H1 (cell line): ENCODE measurements at regions not wholly inside any gene's neighbourhood (a gene's known extent, or its start where the extent isn't known, plus 50 kb on each side); places are given as distances from the start of the nearest gene placed in this dataset.

Source experiments
- CTCF ChIA-PET: fragments of 300-600 bp; sonication (Branson Sonifier 250); formaldehyde crosslinking; loops from one replicate; lab custom pipeline; 2021; ENCODE audit not compliant: partially characterized antibody; lab: Charles Lee
- POLR2A ChIA-PET: fragments of 300-600 bp; sonication (Branson Sonifier 250); formaldehyde crosslinking; loops from one replicate; lab custom pipeline; 2021; ENCODE audit warnings: inconsistent platforms; ENCODE audit not compliant: partially characterized antibody; lab: Charles Lee
- DNase-seq, 2 experiments: peaks; one replicate each; pipeline versions ENCODE4 v3.0.0 to v3.0.0-alpha.2; 2010 to 2022; ENCODE audit warnings: low spot score in 2 of 2, low read depth in 1 of 2, mixed read lengths in 1 of 2
- FAIRE-seq: peaks from 2 replicates; lab custom pipeline; 2011; peaks lifted over from hg19 to GRCh38; lab: Jason Lieb, UNC
- H2AFZ ChIP-seq: 2 replicates; pipeline ENCODE4 v1.8.1; 2012; ENCODE audit warnings: low read length, inconsistent platforms
- H2AK5ac ChIP-seq: 2 replicates; pipeline ENCODE4 v1.6.1; 2013; ENCODE audit warnings: low read depth, low read length
- H2BK120ac ChIP-seq: replicated peaks from 2 replicates; pipeline ENCODE3; 2013; ENCODE audit warnings: low read depth, low read length, inconsistent platforms
- H2BK12ac ChIP-seq: 2 replicates; pipeline ENCODE4 v1.6.1; 2013; ENCODE audit warnings: low read depth, low read length
- H2BK15ac ChIP-seq: 2 replicates; pipeline ENCODE4 v1.6.1; 2013; ENCODE audit warnings: low read length
- H2BK20ac ChIP-seq: 2 replicates; pipeline ENCODE4 v1.6.1; 2013; ENCODE audit warnings: low read length
- H2BK5ac ChIP-seq: 2 replicates; pipeline ENCODE4 v1.6.1; 2013; ENCODE audit warnings: low read depth, low read length
- H3K14ac ChIP-seq: 2 replicates; pipeline ENCODE4 v1.6.1; 2013; ENCODE audit warnings: inconsistent platforms; ENCODE audit not compliant: insufficient read length
- H3K18ac ChIP-seq: 2 replicates; pipeline ENCODE4 v1.6.1; 2013; ENCODE audit warnings: low read length; ENCODE audit errors: extremely low read depth
- H3K23ac ChIP-seq: 2 replicates; pipeline ENCODE4 v1.6.1; 2013; ENCODE audit warnings: inconsistent platforms; ENCODE audit not compliant: insufficient read length
- H3K23me2 ChIP-seq: 2 replicates; pipeline ENCODE4 v1.6.1; 2013; ENCODE audit warnings: low read depth, low read length
- H3K27ac ChIP-seq: 2 replicates; pipeline ENCODE4 v1.6.1; 2011; ENCODE audit warnings: low read depth, low read length, inconsistent platforms
- H3K27me3 ChIP-seq, 4 experiments: replicated peaks in 1 of 4; 1 replicate in 1 of 4; 2 replicates in 3 of 4; pipeline versions ENCODE4 v1.6.1 to v1.8.1; 2011 to 2013; ENCODE audit warnings: low read length in 3 of 4, mild to moderate bottlenecking in 3 of 4, inconsistent platforms in 2 of 4, mixed read lengths in 2 of 4, moderate library complexity in 1 of 4; ENCODE audit not compliant: control insufficient read depth in 3 of 4, insufficient read depth in 3 of 4; ENCODE audit errors: extremely low read depth in 1 of 4
- H3K36me3 ChIP-seq, 4 experiments: 2 replicates each; pipeline versions ENCODE4 v1.6.1 to v1.8.1; 2011 to 2013; ENCODE audit warnings: mild to moderate bottlenecking in 4 of 4, low read length in 3 of 4, moderate library complexity in 2 of 4, control low read depth in 1 of 4, inconsistent platforms in 1 of 4; ENCODE audit not compliant: insufficient read depth in 4 of 4, control insufficient read depth in 2 of 4
- H3K4ac ChIP-seq: replicated peaks from 2 replicates; pipeline ENCODE3; 2013; ENCODE audit warnings: low read length, low read depth, mixed read lengths, inconsistent platforms; ENCODE audit not compliant: insufficient read length
- H3K4me1 ChIP-seq, 4 experiments: replicated peaks in 1 of 4; 1 replicate in 1 of 4; 2 replicates in 3 of 4; pipeline versions ENCODE4 v1.6.1 to v1.8.1; 2011 to 2013; ENCODE audit warnings: low read length in 3 of 4, inconsistent platforms in 2 of 4, mixed read lengths in 1 of 4; ENCODE audit not compliant: insufficient read depth in 4 of 4, control insufficient read depth in 3 of 4
- H3K4me2 ChIP-seq, 2 experiments: 2 replicates each; pipeline versions ENCODE4 v1.6.1 to v1.8.1; 2011 to 2013; ENCODE audit warnings: low read depth in 2 of 2, low read length in 2 of 2, control low read depth in 1 of 2, inconsistent platforms in 1 of 2, mild to moderate bottlenecking in 1 of 2; ENCODE audit not compliant: insufficient read depth in 1 of 2
- H3K4me3 ChIP-seq, 4 experiments: fragments of 200-600, 300-600 bp in 1 of 4; sonication (generic), shearing (Covaris generic), sonication (Bioruptor Twin) in 1 of 4; 2 replicates each; pipeline versions ENCODE4 v1.5.1 to v1.8.1; 2011 to 2016; ENCODE audit warnings: low read length in 4 of 4, low read depth in 3 of 4, control low read depth in 2 of 4, inconsistent platforms in 2 of 4, mild to moderate bottlenecking in 2 of 4, mixed read lengths in 1 of 4, moderate library complexity in 1 of 4; ENCODE audit not compliant: insufficient read depth in 2 of 4; ENCODE audit errors: extremely low read depth in 1 of 4
- H3K56ac ChIP-seq: replicated peaks from 2 replicates; pipeline ENCODE3; 2013; ENCODE audit warnings: low read depth, mild to moderate bottlenecking, mixed read lengths, low read length, inconsistent platforms; ENCODE audit not compliant: insufficient read length
- H3K79me1 ChIP-seq: 2 replicates; pipeline ENCODE4 v1.6.1; 2013; ENCODE audit warnings: low read depth, low read length, control low read depth
- H3K79me2 ChIP-seq, 2 experiments: 2 replicates each; pipeline versions ENCODE4 v1.6.1 to v1.8.1; 2012 to 2013; ENCODE audit warnings: low read length in 2 of 2, mild to moderate bottlenecking in 2 of 2, inconsistent platforms in 1 of 2; ENCODE audit not compliant: insufficient read depth in 2 of 2, control insufficient read depth in 1 of 2
- H3K9ac ChIP-seq, 4 experiments: replicated peaks in 1 of 4; 1 replicate in 1 of 4; 2 replicates in 3 of 4; pipeline versions ENCODE4 v1.6.1 to v1.8.1; 2011 to 2013; ENCODE audit warnings: low read depth in 3 of 4, low read length in 3 of 4, control low read depth in 2 of 4, mild to moderate bottlenecking in 2 of 4, moderate library complexity in 2 of 4, inconsistent platforms in 1 of 4; ENCODE audit errors: extremely low read depth in 1 of 4
- H3K9me3 ChIP-seq, 2 experiments: 2 replicates each; pipeline versions ENCODE4 v1.6.1 to v1.8.1; 2012 to 2013; ENCODE audit warnings: mild to moderate bottlenecking in 2 of 2, moderate library complexity in 2 of 2, control low read depth in 1 of 2, inconsistent platforms in 1 of 2, low read depth in 1 of 2, low read length in 1 of 2, mixed read lengths in 1 of 2; ENCODE audit not compliant: insufficient read depth in 2 of 2
- H4K20me1 ChIP-seq, 2 experiments: replicated peaks in 1 of 2; 2 replicates each; pipeline versions ENCODE3 to v1.8.1; 2011 to 2013; ENCODE audit warnings: inconsistent platforms in 2 of 2, low read length in 2 of 2, mild to moderate bottlenecking in 1 of 2; ENCODE audit not compliant: insufficient read depth in 2 of 2, control insufficient read depth in 1 of 2
- H4K5ac ChIP-seq: 2 replicates; pipeline ENCODE4 v1.6.1; 2013; ENCODE audit warnings: low read length, low read depth, mixed read lengths, inconsistent platforms; ENCODE audit not compliant: insufficient read length
- H4K8ac ChIP-seq: 2 replicates; pipeline ENCODE4 v1.8.0; 2013; ENCODE audit warnings: mild to moderate bottlenecking, moderate library complexity, low read length, inconsistent platforms; ENCODE audit not compliant: insufficient read depth; ENCODE audit errors: extremely low read depth
- H4K91ac ChIP-seq: replicated peaks from 2 replicates; pipeline ENCODE3; 2013; ENCODE audit warnings: low read length, mixed read lengths, inconsistent platforms; ENCODE audit not compliant: insufficient read length
- CHD1 ChIP-seq: IDR thresholded peaks from 2 replicates; pipeline ENCODE4 v1.6.1; 2012; ENCODE audit warnings: low read depth, low read length, improper control_type of control experiment
- POLR2A ChIP-seq, 2 experiments: IDR thresholded peaks; 1 replicate in 1 of 2; 2 replicates in 1 of 2; pipeline ENCODE4 v1.6.1; 2011; ENCODE audit warnings: low read depth in 2 of 2, low read length in 2 of 2, mild to moderate bottlenecking in 2 of 2; ENCODE audit errors: control extremely low read depth in 1 of 2
- RFX5 ChIP-seq: IDR thresholded peaks from 2 replicates; pipeline ENCODE4 v1.6.1; 2011; ENCODE audit warnings: low read depth, low read length, improper control_type of control experiment, borderline replicate concordance
- WGBS, 2 experiments: shearing (Covaris generic) in 1 of 2; methylation state at CpG; one replicate each; pipeline versions ENCODE4 v1.1.6 to v1.1.7; 2013 to 2015; ENCODE audit warnings: low lambda C conversion rate in 2 of 2, mixed read lengths in 2 of 2, inconsistent platforms in 1 of 2, low coverage in 1 of 2, missing lambda C conversion rate in 1 of 2; ENCODE audit not compliant: insufficient replicate concordance in 2 of 2, insufficient coverage in 1 of 2, insufficient read length in 1 of 2; ENCODE audit errors: extremely low coverage in 1 of 2, missing lambda C conversion rate in 1 of 2; 5-methylcytosine and 5-hydroxymethylcytosine counted together

- H4K20me1 ChIP-seq, result no peaks in the 10 kb centered on the region
- no peaks in the 10 kb centered on the region for H3K79me1 ChIP-seq
Measured at GRCh38 chr2:137837830-137838229, 126.4 kb upstream of the HNMT start.

More at GRCh38 chr2:137837830-137838229, 126.4 kb upstream of the HNMT start:
- no peak overlapping the region for H4K8ac ChIP-seq
- no peak overlapping the region for H3K23ac ChIP-seq
- H3K14ac ChIP-seq, result no peak overlapping the region
- H3K36me3 ChIP-seq, result no peaks in the 10 kb centered on the region
- no peak overlapping the region for H2BK12ac ChIP-seq
- no peak overlapping the region for H3K4me3 ChIP-seq
- peaks cover 0 to 6% (median 0%) of the 10 kb centered on the region in 4 experiments; a peak in 2 of 7 replicates for H3K4me1 ChIP-seq
- H2AK5ac ChIP-seq, result no peak overlapping the region
- H3K18ac ChIP-seq, result no peak overlapping the region
- no peaks in the 10 kb centered on the region for H3K79me2 ChIP-seq
- 81% methylated on average over 4 of the region's 4 CpGs; no CpG with 5 or more reads in 1 of the 2 experiments for WGBS, 2 experiments
- no peak overlapping the region for H2BK15ac ChIP-seq
- H2BK5ac ChIP-seq, result no peak overlapping the region
- no peaks in the 10 kb centered on the region for H3K9me3 ChIP-seq
- H3K23me2 ChIP-seq, result no peaks in the 10 kb centered on the region
- H2BK120ac ChIP-seq, result no peak overlapping the region
- TF ChIP-seq CHD1 (no peak), POLR2A (IDR thresholded peaks at IDR 0.05; ENCODE audit: control extremely low read depth in 1 of 2, low read depth in 2 of 2, low read length in 2 of 2) (no peak), RFX5 (no peak)
- H3K56ac ChIP-seq, result no peak overlapping the region
- no peak overlapping the region for H3K9ac ChIP-seq
- POLR2A ChIA-PET, result no interaction called here
- H2AFZ ChIP-seq, result 0 out of 2 replicates have a peak overlapping the region, but pooled peaks have one; percentile 15
- H2BK20ac ChIP-seq, result no peak overlapping the region
- H3K4ac ChIP-seq, result no peak overlapping the region
- FAIRE-seq (no peak), DNase-seq (no peak)
- no peak overlapping the region for H3K27ac ChIP-seq
- no peak overlapping the region for H3K4me2 ChIP-seq
- no peak overlapping the region for H4K91ac ChIP-seq
- H3K27me3 ChIP-seq, result no peaks in the 10 kb centered on the region
- no peak overlapping the region for H4K5ac ChIP-seq
- CTCF ChIA-PET, result interaction anchor here (0.7 to 5.0 kb wide), 23 partner anchors 8 to 1100 kb away, joined by 3 to 39 read pairs (median 4); no protein-coding TSS in a partner anchor
